Fibroblast of peridontal ligament (primary cell): ENCODE measurements at regions not wholly inside any gene's neighbourhood (a gene's known extent, or its start where the extent isn't known, plus 50 kb on each side); places are given as distances from the start of the nearest gene placed in this dataset.

Experiments used
- DNase-seq: peaks from one replicate; pipeline ENCODE4 v3.0.0-alpha.2; 2010; ENCODE audit errors: extremely low read depth

DNA sequence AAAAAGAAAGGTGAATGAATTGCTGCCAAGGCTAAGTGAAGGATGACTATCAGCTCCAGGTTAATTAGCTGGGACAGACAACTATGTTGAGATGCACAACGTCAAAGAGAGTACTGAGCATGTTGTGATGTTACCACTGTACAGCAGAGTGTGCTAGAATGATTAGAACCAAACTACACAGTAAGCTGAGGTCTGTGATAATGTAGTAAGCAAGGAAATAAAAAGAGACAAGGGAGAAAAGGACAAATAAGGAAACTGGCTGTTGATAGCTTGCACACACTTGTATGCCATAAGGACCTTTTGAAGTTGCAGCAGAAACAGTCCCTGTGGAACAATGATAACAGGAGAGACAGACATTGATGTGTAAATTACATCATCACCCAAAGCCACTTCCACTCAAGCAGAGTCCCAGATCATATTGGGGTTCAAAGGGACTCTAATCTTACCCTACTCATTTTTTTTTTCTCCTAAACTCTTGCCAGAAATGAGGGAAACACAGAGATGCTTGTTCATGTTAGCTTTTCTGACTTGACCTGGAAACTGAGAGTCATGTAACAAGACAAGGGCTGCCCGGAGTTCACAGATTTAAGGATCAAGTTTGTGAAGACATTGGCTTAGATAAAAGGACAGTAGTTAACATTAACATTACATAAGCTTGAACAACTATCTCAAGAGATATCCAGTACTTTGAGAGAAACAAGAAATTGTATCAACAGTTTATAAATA lies 189.9 kb downstream of the CENPW start:
- peak; percentile 39 for DNase-seq

DNA sequence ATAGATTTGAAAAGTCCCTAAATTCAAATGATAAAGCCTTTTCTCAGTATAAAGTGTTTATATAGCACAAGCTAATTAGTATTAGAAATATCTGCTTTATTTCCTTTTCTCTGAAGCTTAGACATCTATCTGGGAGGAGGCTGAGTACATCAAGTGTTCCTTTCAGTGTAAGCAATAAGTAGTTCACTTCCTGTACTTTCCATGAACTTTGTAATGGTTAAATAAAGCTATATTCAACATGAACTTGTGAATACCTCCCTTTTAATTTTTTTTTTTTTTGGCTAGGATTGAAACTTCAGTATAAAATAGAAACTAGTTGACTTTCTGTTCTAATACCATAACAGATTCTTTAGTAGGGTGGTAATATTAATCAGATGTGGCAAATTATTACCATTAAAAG lies 190.9 kb downstream of the CENPW start:
- DNase-seq = no peak

GRCh38 chr6:126531286-126531685 lies 191.4 kb downstream of the CENPW start:
- DNase-seq = no peak

DNA sequence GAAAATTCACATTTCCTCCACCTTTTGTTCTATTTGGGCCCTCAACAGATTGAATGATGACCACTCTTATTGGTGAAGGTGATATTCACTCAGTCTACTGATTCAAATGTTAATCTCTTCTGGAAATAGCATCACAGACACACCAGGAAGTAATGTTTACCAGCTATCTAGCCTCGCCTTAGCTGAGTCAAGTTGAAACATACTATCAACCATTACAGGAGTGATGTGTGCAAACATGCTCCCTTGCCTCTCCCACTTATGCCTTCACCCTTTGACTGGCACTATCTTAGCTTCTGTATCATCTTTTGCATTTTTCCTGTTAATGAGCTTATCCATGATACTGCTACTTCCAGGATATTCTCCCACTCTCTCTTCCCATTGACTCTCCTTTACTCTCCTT lies 191.9 kb downstream of the CENPW start:
- no peak for DNase-seq

- DNase-seq = no peak
Observed at GRCh38 chr6:126534401-126534800, 194.5 kb downstream of the CENPW start.

DNA sequence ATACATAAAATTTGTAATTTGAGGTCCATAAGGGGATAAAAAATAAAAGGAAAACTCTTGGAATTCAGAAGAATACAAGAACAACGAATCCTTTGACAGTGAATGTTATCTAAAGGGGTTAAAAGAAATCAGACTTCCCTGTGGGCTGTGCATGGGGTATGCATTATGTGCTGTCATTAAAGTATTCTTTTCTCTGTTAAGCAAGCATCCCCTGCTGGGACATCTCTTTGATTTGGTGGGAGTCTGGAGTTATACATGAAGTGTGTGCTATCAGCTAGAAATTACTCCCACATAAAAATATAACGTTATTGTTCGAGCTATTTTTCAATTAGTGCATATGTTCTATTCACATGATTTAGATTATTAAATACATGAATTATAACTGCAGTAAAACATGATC lies 195.2 kb downstream of the CENPW start:
- DNase-seq = no peak

- no peak for DNase-seq
Observed at GRCh38 chr6:126535595-126535994, 195.7 kb downstream of the CENPW start.

GRCh38 chr6:126537061-126537816 lies 197.3 kb downstream of the CENPW start:
- DNase-seq = peak; percentile 27

- DNase-seq = peak; percentile 73
Observed at GRCh38 chr6:126539022-126539421, 199.1 kb downstream of the CENPW start.

DNA sequence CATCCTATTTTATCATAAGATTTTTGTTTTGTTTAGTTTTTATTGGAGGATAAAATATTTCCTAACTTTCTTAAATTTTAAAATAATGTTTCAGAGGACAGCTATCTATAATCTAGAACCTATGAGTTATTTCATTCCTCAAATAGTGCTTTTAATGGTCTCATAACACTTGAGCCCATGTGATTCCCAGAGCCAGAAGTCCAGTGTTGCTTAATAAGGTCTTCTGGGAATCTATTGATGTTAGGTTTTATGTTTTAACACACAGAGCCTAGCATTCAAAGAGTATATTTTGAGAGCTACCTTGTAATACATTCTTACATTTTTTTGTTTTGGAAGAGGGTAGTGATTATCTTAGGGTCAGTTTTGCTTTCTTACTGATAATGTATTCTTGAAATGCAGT lies 200.2 kb downstream of the CENPW start:
- peak; percentile 47 for DNase-seq

- DNase-seq = no peak
Observed at GRCh38 chr6:126541806-126542491, 202.0 kb downstream of the CENPW start.

- peak; percentile 35 for DNase-seq
Observed at GRCh38 chr6:126546541-126547120, 206.7 kb downstream of the CENPW start.

- peak; percentile 71 for DNase-seq
Observed at GRCh38 chr6:126548300-126548699, 208.4 kb downstream of the CENPW start.

GRCh38 chr6:126550323-126550722 lies 210.4 kb downstream of the CENPW start:
- no peak for DNase-seq

DNA sequence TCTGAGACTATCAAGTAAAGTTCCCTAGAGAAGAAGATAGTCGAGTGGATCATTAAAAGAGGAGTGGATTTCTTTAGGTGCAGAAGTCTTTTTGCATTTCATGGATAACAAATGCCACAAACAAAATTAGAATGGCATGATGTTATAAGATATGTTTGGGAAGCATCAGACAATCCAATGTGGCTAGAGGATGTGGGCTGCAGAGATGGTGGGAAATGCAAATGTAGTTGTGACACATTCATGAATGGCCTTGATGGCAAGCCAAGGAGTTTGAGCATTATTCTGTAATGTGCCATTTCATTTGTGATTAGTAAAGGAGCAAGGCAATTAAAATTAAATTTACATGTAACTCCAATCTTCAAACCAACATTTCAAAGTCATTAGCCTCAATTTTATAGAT lies 211.9 kb downstream of the CENPW start:
- DNase-seq = no peak

DNA sequence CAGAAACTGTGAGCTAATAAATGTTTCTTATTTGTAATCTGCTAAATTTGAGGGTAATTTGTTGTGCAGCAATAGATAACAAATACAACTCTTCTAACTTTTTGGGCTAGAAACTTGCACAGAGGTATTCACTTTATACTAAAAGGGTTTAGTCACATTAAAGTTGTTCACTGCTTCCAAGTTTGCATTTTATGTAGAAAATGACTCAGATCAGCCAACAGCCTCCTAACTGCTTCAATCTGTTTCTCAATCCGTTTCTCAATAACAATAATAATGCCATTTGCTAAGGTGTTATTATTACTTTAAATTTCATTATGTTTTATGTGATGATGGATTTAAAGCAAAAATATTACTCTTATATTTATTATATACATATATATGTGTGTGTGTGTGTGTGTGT lies 213.9 kb downstream of the CENPW start:
- peak; percentile 50 for DNase-seq

- DNase-seq = no peak
Observed at GRCh38 chr6:126570507-126570906, 230.6 kb downstream of the CENPW start.

GRCh38 chr6:126574301-126574700 lies 234.4 kb downstream of the CENPW start:
- DNase-seq = no peak

GRCh38 chr6:126581316-126581715 lies 241.4 kb downstream of the CENPW start:
- DNase-seq = no peak

- DNase-seq = peak; percentile 22
Observed at GRCh38 chr6:126600258-126600916, 260.5 kb downstream of the CENPW start.

GRCh38 chr6:126603410-126603809 lies 263.5 kb downstream of the CENPW start:
- DNase-seq = no peak

- DNase-seq = no peak
Observed at GRCh38 chr6:126605089-126605488, 265.2 kb downstream of the CENPW start.
